ENCODE measurements at regions not wholly inside any gene's neighbourhood (a gene's known extent, or its start where the extent isn't known, plus 50 kb on each side); places are given as distances from the start of the nearest gene placed in this dataset.

GRCh38 chr9:90020276-90020871, 415.6 kb downstream of the GADD45G start:
- no peaks in the 10 kb centered on the region for H3K27me3 ChIP-seq
- no peak overlapping the region for H3K4me3 ChIP-seq
- H3K36me3 ChIP-seq: no peaks in the 10 kb centered on the region
- H3K4me1 ChIP-seq: no peaks in the 10 kb centered on the region
- intact Hi-C loops (cut with DNase I; ENCODE audit: low total_unique reads): no loop called here
- DNase-seq: no peak
- TF ChIP-seq CTCF (IDR thresholded peaks at IDR 0.05) (no peak), POLR2A (IDR thresholded peaks at IDR 0.05) (no peak)
- H3K9me3 ChIP-seq: no peaks in the 10 kb centered on the region
- no peak overlapping the region for H3K27ac ChIP-seq

GRCh38 chr9:90021216-90021906, 416.5 kb downstream of the GADD45G start:
- no peak overlapping the region for H3K27ac ChIP-seq
- no peak overlapping the region for H3K4me3 ChIP-seq
- H3K36me3 ChIP-seq: no peaks in the 10 kb centered on the region
- DNase-seq: no peak
- H3K4me1 ChIP-seq: no peaks in the 10 kb centered on the region
- H3K9me3 ChIP-seq: no peaks in the 10 kb centered on the region
- no peaks in the 10 kb centered on the region for H3K27me3 ChIP-seq
- TF ChIP-seq POLR2A (IDR thresholded peaks at IDR 0.05) (no peak), CTCF (IDR thresholded peaks at IDR 0.05) (no peak)
- intact Hi-C loops (cut with DNase I; ENCODE audit: low total_unique reads): no loop called here

GRCh38 chr9:90022474-90022873, 417.7 kb downstream of the GADD45G start:
- TF ChIP-seq CTCF (IDR thresholded peaks at IDR 0.05) (no peak), POLR2A (IDR thresholded peaks at IDR 0.05) (no peak)
- intact Hi-C loops (cut with DNase I; ENCODE audit: low total_unique reads): no loop called here
- no peak overlapping the region for H3K27ac ChIP-seq
- no peak overlapping the region for H3K4me3 ChIP-seq
- no peaks in the 10 kb centered on the region for H3K4me1 ChIP-seq
- no peaks in the 10 kb centered on the region for H3K27me3 ChIP-seq
- no peak for DNase-seq
- no peaks in the 10 kb centered on the region for H3K36me3 ChIP-seq
- H3K9me3 ChIP-seq: no peaks in the 10 kb centered on the region

GRCh38 chr9:90023861-90024260, 419.0 kb downstream of the GADD45G start:
- Histone ChIP-seq H3K36me3 (no peaks in the 10 kb centered on the region), H3K4me3 (no peak overlapping the region)
- intact Hi-C loops (cut with DNase I; ENCODE audit: low total_unique reads): no loop called here

More at GRCh38 chr9:90023861-90024260, 419.0 kb downstream of the GADD45G start:
- Histone ChIP-seq H3K9me3 (no peaks in the 10 kb centered on the region), H3K27me3 (no peaks in the 10 kb centered on the region), H3K4me1 (no peaks in the 10 kb centered on the region), H3K27ac (no peak overlapping the region)
- TF ChIP-seq CTCF (IDR thresholded peaks at IDR 0.05): no peak
- TF ChIP-seq POLR2A (IDR thresholded peaks at IDR 0.05): no peak
- no peak for DNase-seq
